MV-4-11 (cell line): ENCODE measurements at regions not wholly inside any gene's neighbourhood (a gene's known extent, or its start where the extent isn't known, plus 50 kb on each side); places are given as distances from the start of the nearest gene placed in this dataset.

Source experiments
- DNase-seq: peaks from one replicate; lab custom pipeline; 2025; lab: John Stamatoyannopoulos, UW

DNA sequence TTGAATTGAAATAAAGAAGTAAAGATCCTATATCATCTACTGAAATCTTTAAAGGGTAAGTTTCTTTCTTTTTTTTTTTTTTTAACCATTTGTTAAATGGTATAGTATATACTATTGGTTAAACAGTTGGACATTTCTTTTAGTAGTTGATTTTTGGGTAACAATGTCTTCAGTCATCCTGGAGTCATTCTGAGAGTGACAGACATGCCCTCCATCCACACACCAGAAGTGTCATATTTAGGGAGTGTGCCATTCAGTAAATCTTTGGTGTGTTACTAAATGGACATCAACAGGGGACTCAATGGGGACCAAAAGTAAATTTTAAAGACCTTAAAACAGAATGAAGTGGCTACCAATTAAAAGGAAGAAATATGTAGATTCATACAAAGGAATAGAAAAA lies 50.8 kb upstream of the SLC39A10 start:
- DNase-seq = no peak

DNA sequence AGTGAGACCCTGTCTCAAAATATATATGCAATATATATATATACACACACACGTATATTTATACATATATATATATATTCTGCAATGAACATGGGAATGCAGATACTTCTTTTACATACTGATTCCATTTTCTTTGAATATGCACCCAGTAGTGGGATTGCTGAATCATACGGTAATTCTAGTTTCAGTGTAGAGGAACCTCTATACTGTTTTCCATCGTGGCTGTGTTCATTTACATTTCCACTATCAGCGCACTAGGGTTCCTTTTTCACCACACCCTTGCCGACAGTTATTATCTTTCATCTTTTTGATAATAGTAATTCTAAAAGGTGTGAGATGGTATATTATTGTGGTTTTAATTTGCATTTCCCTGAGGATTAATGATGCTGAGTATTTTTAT lies 52.3 kb upstream of the SLC39A10 start:
- DNase-seq = no peak

DNA sequence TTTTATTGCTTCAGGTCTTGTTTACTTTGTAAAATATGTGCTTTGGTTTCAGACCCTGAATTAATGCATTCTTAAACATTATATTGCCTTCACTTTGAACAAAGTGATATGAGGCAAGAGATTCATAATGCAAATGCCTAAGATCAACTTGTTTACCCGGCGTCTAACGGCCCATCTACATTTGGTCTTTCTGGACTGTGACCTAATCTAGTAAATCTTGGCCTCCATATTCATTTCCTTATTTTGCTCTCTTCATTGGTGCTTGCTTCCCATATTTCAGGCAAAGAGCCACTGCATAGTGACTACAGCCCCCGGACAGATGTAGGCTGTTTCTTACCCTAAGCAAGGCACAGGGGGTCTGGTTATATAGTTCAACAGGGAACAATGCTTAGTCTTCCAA lies 53.0 kb upstream of the SLC39A10 start:
- DNase-seq = peak; percentile 84

DNA sequence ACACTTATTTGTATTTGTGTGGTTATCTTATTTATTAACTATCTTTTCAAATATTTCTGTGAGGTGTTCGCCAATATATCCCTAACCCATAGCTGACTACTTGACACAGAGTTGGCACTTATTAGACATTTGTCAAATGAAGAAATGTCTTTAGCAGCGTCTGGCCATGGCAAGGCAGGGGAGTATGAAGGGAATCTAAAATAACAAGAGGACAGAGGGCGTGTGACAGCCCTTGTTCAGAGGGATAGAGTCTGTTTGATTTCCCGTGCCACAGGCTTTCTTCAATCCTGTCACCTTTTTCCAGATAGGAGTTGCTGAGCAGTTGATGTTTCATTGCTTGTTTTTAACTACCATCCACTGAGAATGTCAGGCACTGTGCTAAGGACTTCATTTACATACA lies 53.6 kb upstream of the SLC39A10 start:
- no peak for DNase-seq

DNA sequence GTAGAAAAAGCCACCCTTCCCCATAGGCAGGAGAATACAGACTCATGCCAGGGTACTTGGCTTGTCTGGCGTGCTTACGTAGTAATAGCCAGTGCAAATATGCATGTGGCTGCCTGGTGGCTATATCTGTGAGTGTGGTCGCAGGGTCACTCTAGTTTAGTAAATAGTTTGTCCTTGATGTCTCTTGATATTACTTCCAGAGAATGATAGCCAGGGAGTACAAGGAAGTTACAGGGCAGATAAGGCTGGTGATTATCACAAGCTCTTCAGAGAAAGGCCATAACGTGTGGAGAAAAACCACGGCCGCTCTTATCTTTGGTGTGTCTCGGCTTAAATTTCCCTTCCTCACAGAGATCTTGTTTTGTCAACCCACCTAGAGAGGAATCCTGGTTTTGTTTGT lies 54.3 kb upstream of the SLC39A10 start:
- DNase-seq = no peak

DNA sequence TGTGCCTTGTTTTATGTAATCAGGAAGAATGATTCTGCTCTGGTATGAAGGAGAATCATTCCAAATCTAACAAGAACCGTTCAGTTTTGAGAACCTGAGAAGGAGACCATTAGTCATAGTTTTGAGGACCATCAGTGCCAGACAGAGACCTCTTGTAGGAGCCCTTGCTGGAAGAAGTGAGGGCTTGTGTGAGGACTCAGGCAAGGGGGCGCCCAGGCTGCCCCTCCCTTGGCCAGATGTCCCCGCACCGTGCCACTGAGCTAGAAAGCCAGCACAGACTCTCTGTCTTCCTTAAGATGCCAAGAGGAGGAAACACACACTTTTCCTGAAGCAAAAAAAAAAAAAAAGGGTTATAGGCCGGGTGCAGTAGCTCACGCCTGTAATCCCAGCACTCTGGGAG lies 55.7 kb upstream of the SLC39A10 start:
- DNase-seq = no peak

DNA sequence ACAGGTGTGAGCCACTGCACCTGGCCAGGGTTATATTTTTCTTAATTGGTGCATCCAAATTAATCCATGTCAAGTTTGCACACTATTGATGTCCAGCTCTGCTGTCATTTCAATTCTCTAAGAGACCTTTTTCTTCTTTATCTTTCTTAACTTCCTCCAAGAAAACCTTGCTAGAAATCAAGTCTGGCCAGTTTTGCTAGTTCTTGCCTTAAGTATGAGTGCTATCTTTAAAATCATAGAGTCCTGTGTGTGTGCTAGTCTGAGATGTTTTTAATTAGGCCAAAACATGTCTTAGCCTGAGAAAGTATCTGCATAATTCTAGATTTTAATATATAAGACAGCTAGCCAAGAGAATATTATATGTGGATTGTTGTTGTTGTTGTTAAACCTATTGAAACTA lies 56.2 kb upstream of the SLC39A10 start:
- DNase-seq = no peak

DNA sequence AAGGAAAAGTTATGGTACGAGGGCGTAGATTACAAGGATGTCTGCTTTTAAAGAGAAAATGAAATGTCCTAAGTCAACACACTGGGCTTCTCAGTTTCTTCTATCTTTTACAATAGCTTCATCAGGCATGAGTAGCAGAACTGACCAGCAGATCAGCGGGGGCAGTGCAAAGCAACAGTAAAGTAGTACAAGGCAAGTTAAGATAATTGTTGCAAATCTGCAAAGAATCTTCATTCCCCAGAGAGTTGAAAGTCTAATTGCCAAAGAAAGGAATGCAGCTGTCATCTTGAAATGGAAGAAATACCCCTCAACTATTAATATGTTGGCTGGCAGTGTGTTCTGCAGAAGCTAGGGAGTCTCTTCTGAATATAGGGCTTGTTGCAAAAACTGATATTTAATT lies 60.2 kb upstream of the SLC39A10 start:
- DNase-seq = no peak

DNA sequence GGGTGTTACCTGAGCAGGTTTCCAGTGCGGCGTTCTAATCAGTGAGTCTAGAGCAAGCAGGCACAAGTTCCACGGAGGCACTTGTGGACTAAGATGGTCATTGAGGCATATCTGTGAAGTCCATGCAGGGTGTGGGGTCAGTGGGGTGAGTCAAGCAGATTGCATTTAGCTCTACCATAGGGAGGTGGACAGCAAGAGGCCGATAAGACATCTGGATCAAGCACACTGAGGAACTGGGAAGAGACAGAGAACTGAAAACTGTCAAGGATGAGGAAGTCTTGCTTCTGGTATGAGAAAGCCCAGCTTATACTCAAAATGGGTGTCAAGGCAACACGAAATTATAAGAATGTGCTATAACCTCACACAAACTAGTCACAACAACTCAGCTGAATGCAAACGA lies 61.2 kb upstream of the SLC39A10 start:
- peak; percentile 94 for DNase-seq

DNA sequence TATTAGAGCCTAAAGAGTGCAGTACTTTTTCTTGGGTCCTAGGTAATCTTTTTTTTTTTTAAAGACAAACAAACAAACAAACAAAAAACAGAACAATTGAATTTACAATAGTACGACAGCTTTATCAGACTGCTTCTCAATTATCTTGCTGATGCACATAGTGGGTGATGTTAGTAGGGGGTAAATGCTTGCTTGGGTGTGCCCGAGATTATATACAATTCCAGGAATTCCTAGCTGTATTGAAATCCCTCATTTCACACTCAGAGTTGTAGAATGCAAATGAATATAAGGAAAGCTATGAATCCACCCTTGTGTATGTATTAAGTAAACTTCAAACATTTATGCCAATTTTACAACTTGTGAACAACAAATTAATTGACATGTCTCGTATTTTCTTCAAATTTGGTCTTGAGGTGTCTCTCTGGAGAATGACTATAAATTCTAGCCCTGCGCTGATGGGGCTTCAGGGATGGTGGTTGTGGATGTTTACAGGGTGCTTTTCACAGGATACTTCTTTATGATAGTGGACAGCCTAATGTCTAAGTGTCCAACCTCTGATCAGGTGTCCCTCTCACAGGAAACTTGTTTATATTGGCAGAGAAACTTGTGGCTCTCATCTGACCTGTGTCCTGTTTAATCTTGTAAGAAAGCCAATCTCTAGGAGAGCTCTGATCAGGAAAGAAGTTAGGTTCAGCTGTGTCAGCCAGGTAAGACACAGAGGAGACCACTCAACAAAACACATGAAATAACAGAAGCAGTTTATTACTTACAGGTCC lies 61.9 kb upstream of the SLC39A10 start:
- no peak for DNase-seq

DNA sequence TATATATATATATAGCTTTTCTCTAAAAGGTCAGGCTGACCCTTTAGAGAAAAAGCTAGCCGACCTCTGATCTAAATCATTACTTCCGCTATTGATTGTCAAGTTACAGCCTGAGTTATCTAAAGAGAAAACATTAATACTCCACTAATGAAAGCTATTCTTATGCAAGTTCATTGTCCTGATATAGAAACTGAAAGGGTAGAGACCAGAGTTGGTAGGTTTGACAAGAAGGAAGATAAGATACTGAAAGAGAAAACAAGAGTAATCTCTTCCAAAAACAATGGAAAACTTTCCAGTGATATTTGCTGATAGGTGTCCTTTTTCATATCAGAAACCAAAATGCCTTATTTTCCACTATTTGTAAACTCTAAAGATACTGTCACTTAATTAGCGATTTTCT lies 62.8 kb upstream of the SLC39A10 start:
- DNase-seq = no peak

DNA sequence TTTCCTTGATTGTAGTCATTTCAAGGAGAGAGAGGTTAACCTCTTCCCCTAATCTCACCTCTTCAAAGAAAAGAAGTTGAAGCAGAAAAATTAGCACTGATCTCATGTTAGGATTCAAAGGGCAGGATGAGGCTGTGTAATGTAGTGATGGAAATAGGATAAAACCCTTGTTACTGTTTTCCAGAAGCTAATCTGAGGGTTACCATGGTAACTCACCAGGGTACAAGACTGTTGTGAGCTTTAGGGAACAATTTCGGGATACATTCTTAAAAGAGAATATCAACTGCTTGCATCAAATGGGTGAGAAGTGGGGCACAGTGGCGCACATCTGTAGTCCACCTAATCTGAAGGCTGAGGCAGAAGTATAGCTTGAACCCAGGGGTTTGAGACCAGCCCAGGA lies 64.9 kb upstream of the SLC39A10 start:
- no peak for DNase-seq

DNA sequence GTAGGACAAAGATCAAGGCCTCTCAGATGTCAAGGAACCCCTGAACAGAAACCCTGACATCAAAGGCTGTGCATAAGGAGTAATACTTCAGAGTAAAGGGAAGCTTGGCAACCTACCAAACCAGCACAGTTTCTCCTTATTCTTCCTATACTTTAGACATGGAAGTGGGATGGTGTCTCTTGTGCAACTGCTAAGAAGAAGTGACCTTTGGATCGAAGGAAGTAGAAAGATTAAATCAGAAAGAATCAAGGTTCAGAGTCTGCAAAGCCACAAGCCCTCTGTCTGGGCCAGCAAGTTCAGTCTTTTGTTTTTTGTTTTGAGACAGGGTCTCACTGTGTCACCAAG lies 66.2 kb upstream of the SLC39A10 start:
- peak; percentile 58 for DNase-seq

DNA sequence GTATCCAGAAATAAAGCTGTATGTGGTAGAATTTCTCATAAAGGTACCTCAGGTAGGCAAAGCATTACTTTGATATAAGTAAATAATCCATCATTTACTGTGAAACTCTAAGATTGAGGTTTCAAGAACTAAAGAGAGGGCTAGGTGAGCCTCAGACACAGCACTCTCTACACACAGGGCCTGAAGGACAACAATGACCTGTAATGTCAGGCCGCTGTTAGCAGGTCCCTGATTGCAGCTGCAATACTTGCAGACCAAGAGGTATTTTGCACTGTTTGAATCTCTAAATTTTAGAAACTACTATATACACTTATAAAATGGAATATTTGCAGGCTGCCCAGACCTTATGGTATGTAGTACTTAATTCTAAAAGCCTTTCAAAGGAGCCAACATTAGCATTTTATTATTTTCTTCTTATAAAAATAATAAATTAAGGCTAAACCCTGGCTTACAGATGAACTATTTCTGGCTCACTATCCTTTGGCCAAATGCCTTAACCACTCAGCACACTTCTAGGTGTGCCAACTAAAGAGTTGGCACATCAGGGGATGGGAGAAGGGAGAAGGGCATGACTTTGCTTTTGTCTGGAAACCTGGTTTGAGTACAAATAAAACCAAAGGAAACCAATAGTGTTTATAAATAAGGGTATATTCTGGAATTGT lies 66.7 kb upstream of the SLC39A10 start:
- no peak for DNase-seq

DNA sequence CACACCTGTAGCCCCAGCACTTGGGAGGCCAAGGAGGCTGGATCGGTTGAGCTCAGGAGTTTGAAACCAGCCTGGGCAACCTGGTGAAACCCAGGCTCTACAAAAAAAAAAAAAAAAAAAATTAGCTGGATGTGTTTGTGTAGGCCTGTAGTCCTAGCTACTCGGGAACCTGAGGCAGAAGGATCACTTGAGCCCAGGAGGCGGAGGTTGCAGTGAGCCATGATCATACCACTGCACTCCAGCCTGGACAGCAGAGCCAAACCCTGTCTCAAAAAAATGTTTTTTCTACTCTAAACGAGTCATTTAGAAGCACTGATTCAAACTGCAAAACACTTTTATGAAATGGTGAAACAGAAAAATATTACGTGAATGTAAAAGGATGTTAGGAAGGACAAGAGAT lies 69.1 kb upstream of the SLC39A10 start:
- no peak for DNase-seq

DNA sequence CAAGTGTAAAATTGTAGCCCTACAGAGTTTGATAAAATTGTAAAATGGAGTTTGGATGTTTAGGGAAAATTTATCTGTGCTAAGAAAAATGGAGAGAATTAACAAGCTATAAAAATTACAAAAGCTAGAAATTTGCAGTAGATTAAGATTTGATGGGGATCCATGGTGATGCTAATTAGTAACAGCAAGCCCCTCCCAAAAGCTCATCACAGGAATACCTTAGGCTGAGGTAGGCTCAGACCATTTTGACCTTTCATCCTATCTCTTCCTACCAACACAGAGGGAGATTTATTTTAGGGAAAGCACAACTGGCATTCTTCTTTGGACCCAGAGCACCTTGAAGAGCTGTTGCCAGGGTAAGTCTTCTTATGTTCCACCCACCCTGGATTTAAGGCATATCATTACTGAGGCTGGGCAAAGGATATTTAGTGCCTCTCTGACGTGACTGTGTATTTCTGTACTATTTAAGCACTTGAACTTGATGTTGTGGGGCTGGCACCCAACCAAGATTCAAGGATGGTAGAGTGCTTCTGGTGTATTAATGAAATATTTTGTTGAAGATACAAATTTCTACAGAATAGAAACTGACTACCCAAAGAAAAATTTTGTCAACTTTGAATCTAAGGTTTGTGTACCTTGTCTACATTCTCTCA lies 70.8 kb upstream of the SLC39A10 start:
- DNase-seq = no peak

DNA sequence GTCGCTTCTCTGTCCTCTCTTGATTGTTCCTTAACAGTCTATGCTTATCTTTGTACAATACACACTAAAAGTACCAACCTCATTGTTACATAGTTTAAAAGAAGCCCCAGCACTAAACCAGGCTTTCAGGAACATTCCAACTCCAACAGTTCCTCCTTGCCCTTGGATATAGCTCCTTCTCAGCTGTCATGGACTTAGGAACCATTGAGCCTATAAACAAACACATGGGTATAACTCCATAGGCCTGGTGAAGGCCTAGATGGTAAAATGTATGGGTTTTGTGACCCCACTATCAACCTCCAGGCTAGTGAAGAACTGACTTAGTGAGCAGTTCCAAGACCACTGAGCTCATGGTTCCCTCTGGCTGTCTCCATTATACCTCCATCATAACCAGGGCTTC lies 74.8 kb upstream of the SLC39A10 start:
- DNase-seq = no peak

DNA sequence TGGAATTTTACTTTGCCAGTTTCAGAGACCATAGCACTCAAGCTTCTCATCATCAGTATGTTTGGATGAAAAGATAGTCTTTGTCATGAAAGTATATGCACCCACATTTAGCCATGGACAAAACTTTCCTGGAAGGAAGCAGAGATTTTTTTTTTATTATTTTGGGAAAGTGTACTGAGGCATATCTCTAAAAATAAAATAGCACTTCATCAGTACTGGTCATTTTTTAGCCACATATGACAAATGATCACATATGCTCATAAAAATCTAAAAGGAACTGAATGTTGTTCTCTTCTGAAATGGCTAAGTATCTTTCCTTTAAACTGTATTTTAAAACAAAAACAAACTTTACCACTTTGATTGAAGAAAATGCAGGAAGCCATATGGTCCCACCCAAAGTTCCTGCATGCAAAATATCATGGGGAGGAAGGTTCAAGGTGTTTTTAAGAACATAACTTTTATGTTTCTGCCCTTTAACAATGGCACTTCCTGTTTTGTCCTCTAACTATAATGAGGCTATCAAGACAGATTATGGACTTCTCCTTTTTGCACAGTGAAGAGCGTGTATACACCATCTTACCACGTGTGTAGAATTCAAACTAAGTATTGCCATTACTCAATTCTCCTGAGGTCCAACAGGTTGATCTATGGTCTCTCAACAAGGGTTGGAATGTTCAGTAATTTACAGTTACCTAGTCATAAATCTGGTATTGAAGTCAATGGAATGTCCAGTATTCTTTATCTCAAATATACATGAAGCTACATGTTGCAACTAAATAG lies 77.1 kb upstream of the SLC39A10 start:
- peak; percentile 94 for DNase-seq

DNA sequence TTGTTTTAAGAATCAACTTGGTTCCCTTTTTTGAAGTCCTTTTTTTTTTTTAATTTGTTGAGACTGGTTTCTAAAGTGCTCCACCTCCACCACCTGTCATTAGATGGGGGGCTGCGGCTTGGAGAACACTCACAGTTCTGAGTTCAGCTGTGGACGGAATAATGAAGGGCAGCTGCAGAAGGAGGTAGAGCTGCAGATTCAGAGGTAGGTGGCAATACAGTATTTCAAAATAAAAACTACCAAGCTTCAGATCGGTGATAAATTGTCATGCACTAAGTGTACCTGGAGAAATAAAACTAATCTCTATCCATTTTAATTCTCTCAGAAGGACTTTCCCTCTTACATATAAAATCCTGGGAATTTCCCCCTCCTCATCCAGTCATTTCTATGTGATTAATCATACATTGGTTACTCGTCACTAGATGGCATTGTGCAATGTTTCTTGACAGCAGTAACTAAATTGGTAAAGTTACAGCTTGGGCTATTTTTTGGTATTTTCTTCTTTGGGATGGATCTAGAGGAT lies 81.1 kb upstream of the SLC39A10 start:
- DNase-seq = peak; percentile 43

DNA sequence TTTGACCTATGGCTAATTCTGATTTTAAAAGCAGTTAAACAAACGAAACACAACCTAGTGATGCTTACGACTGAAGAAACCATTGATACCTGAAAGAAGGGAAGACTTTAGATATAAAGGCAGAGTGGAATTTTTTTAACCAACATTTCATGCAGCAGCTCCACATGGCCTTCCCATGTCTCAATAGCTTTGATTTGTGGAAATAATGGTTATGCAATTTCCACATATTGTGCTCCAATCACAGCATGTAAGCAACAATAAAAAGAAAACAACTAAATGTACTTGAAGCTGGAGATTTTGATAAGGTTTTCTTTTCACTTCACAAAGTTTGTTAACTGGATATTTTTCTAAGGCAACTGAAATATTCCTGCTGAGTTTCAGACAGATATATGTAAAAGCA lies 82.0 kb upstream of the SLC39A10 start:
- no peak for DNase-seq

DNA sequence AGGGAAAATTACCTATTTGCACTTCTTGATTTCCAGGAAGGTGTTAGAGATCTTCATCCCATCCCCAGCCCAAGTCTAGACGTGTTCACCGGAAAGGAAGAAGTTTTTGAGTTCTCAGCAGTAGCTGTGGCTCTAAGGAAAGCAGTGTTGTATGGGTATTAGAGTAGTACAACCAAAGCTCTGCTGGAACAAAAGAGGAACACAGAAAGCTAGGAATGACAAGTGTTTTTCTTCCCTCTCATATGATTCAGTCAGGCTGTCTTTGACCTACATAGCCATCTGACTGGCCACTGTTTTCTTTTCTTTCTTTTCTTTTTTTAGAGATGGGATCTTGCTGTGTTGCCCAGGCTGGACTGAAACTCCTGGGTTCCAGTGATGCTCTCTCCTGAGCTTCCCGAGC lies 82.7 kb upstream of the SLC39A10 start:
- peak; percentile 35 for DNase-seq

DNA sequence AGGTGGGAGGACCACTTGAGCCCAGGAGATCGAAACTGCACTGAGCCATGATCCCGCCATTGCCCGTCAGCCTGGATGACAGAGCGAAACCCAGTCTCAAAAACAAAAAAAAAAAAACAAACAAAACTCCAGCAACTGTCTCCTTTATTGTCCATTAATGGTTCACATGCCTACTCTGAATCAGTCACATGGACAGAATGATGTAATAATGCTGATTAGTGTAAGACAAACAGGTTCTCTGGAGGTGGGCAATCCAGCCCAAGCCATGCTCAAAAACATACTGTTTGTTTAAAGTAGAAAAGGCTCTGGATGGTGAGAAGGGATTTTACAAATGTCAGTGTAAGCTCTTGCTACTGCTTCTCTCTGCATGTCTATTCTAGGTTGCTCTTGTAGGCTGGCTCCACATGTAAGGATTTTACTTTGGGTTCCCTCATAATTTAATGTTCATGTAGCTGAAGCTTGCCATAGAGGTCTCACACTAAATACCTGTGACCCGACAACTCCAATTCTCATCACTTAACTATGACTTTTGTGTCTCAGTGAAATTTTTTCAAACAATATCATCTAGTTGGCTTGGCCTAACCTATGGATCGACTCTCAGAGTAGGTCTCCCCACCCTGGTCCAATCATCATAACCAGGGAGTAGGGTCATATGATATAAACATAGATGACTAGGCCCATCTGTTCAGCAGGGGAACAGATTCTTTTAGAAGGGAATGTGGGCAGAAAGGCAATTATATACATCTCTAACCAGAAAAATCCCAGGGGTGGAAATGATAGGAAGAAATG lies 83.9 kb upstream of the SLC39A10 start:
- no peak for DNase-seq
